IMR-90 (cell line): ENCODE measurements at regions not wholly inside any gene's neighbourhood (a gene's known extent, or its start where the extent isn't known, plus 50 kb on each side); places are given as distances from the start of the nearest gene placed in this dataset.

Experiments used
- ATAC-seq: fragments of 200-7000 bp; cut with Tn5 transposase; 2 replicates; pipeline ENCODE4 v1.9.1; 2020; ENCODE audit warnings: low read depth, mild to moderate bottlenecking, moderate library complexity
- BruUV-seq: library from RNA; stranded (reverse); fragments of 400-500 nt; replicated peaks from 2 replicates; lab custom pipeline; 2021; lab: Mats Ljungman, UMichigan
- CTCF ChIA-PET: fragments of 300-600 bp; formaldehyde crosslinking; extraction: SDS; loops from one replicate; lab custom pipeline; 2021; ENCODE audit warnings: antibody characterized with exemption; lab: Yijun Ruan, JAX
- POLR2A ChIA-PET: fragments of 300-600 bp; sonication (Branson Sonifier 250); formaldehyde crosslinking; loops from one replicate; lab custom pipeline; 2022; ENCODE audit warnings: antibody characterized with exemption; ENCODE audit not compliant: unreplicated experiment; lab: Charles Lee
- DNase-seq: peaks from one replicate; pipeline ENCODE4 v3.0.0; 2013
- H2AFZ ChIP-seq: replicated peaks from 2 replicates; pipeline ENCODE3; 2013; ENCODE audit warnings: low read length, mild to moderate bottlenecking; ENCODE audit not compliant: poor library complexity
- H2AK5ac ChIP-seq: 2 replicates; pipeline ENCODE4 v1.6.1; 2013; ENCODE audit warnings: low read depth, low read length, inconsistent platforms
- H2AK9ac ChIP-seq: replicated peaks from 2 replicates; pipeline ENCODE3; 2013; ENCODE audit warnings: mild to moderate bottlenecking, low read depth, low read length, moderate library complexity; ENCODE audit not compliant: poor library complexity
- H2BK120ac ChIP-seq: 2 replicates; pipeline ENCODE4 v1.6.1; 2013; ENCODE audit warnings: low read depth, low read length, inconsistent platforms
- H2BK15ac ChIP-seq: 3 replicates; pipeline ENCODE4 v1.6.1; 2013; ENCODE audit warnings: low read depth, low read length, inconsistent platforms
- H2BK20ac ChIP-seq: 2 replicates; pipeline ENCODE4 v1.6.1; 2013; ENCODE audit warnings: low read depth, mild to moderate bottlenecking, inconsistent platforms, low read length, moderate library complexity
- H2BK5ac ChIP-seq: 2 replicates; pipeline ENCODE4 v1.6.1; 2013; ENCODE audit warnings: mild to moderate bottlenecking, low read depth, low read length, inconsistent platforms; ENCODE audit not compliant: poor library complexity, severe bottlenecking
- H3K14ac ChIP-seq: replicated peaks from 2 replicates; pipeline ENCODE4 v1.6.1; 2013; ENCODE audit warnings: low read depth, low read length, inconsistent platforms
- H3K18ac ChIP-seq: 2 replicates; pipeline ENCODE4 v1.6.1; 2013; ENCODE audit warnings: low read depth, low read length, control low read depth
- H3K23ac ChIP-seq: 2 replicates; pipeline ENCODE4 v1.6.1; 2013; ENCODE audit warnings: low read depth, low read length, inconsistent platforms
- H3K27ac ChIP-seq: 2 replicates; pipeline ENCODE4 v1.5.1; 2013; ENCODE audit warnings: mild to moderate bottlenecking, control low read depth, low read length; ENCODE audit not compliant: insufficient read depth
- H3K27me3 ChIP-seq: 2 replicates; pipeline ENCODE4 v1.6.1; 2013; ENCODE audit warnings: low read length; ENCODE audit not compliant: control insufficient read depth, insufficient read depth
- H3K36me3 ChIP-seq: 2 replicates; pipeline ENCODE4 v1.6.1; 2013; ENCODE audit warnings: low read length, mixed read lengths; ENCODE audit not compliant: control insufficient read depth, insufficient read depth
- H3K4ac ChIP-seq: 2 replicates; pipeline ENCODE4 v1.6.1; 2013; ENCODE audit warnings: low read depth, low read length, inconsistent platforms
- H3K4me1 ChIP-seq: 2 replicates; pipeline ENCODE4 v1.6.1; 2013; ENCODE audit warnings: low read length, mixed read lengths; ENCODE audit not compliant: control insufficient read depth, insufficient read depth
- H3K4me2 ChIP-seq: 2 replicates; pipeline ENCODE4 v1.6.1; 2013; ENCODE audit warnings: low read depth, mild to moderate bottlenecking, control low read depth, low read length, moderate library complexity
- H3K4me3 ChIP-seq: 2 replicates; pipeline ENCODE4 v1.5.1; 2013; ENCODE audit warnings: low read depth, mild to moderate bottlenecking, control low read depth, low read length, moderate library complexity; ENCODE audit not compliant: insufficient read depth
- H3K56ac ChIP-seq: 2 replicates; pipeline ENCODE4 v1.6.1; 2013; ENCODE audit warnings: low read length, inconsistent platforms; ENCODE audit not compliant: insufficient read depth; ENCODE audit errors: extremely low read depth
- H3K79me1 ChIP-seq, 2 experiments: 2 replicates each; pipeline ENCODE4 v1.6.1; 2013; ENCODE audit warnings: low read length in 2 of 2, inconsistent platforms in 1 of 2, low read depth in 1 of 2
- H3K9ac ChIP-seq: 2 replicates; pipeline ENCODE4 v1.6.1; 2013; ENCODE audit warnings: low read depth, low read length, control low read depth
- H3K9me1 ChIP-seq: 2 replicates; pipeline ENCODE4 v1.6.1; 2013; ENCODE audit warnings: low read length, inconsistent platforms; ENCODE audit not compliant: insufficient read depth
- H3K9me3 ChIP-seq: 2 replicates; pipeline ENCODE4 v1.6.1; 2013; ENCODE audit warnings: low read length; ENCODE audit not compliant: control insufficient read depth, insufficient read depth
- H4K20me1 ChIP-seq: 2 replicates; pipeline ENCODE4 v1.6.1; 2013; ENCODE audit warnings: low read length, inconsistent platforms; ENCODE audit not compliant: insufficient read depth
- H4K5ac ChIP-seq: 2 replicates; pipeline ENCODE4 v1.6.1; 2013; ENCODE audit warnings: mild to moderate bottlenecking, low read depth, low read length, control low read depth
- H4K8ac ChIP-seq, 2 experiments: 2 replicates each; pipeline ENCODE4 v1.6.1; 2013; ENCODE audit warnings: low read depth in 2 of 2, low read length in 2 of 2, control low read depth in 1 of 2, inconsistent platforms in 1 of 2
- H4K91ac ChIP-seq: 2 replicates; pipeline ENCODE4 v1.6.1; 2013; ENCODE audit warnings: low read depth, low read length, inconsistent platforms; ENCODE audit not compliant: insufficient read depth
- BHLHE40 ChIP-seq: fragments of 150-350 bp; IDR thresholded peaks from 2 replicates; pipeline ENCODE4 v1.6.1; 2016; ENCODE audit warnings: mild to moderate bottlenecking, low read depth, low read length
- CEBPB ChIP-seq: IDR thresholded peaks from 2 replicates; pipeline ENCODE4 v1.6.1; 2012; ENCODE audit warnings: low read depth, low read length, improper control_type of control experiment
- CHD1 ChIP-seq: IDR thresholded peaks from 2 replicates; pipeline ENCODE4 v1.6.1; 2012; ENCODE audit warnings: low read depth, low read length, improper control_type of control experiment
- CTCF ChIP-seq: conservative IDR thresholded peaks from 2 replicates; pipeline ENCODE4 v1.5.1; 2012; ENCODE audit warnings: mild to moderate bottlenecking, low read depth, low read length, improper control_type of control experiment
- ELK1 ChIP-seq: fragments of 150-350 bp; IDR thresholded peaks from 2 replicates; pipeline ENCODE4 v1.6.1; 2016; ENCODE audit warnings: low read depth, mild to moderate bottlenecking, low read length, moderate library complexity, borderline replicate concordance
- FOS ChIP-seq: fragments of 150-350 bp; IDR thresholded peaks from 2 replicates; pipeline ENCODE4 v1.6.1; 2016; ENCODE audit warnings: low read depth, low read length
- MAFK ChIP-seq: IDR thresholded peaks from 2 replicates; pipeline ENCODE4 v1.6.1; 2012; ENCODE audit warnings: low read depth, low read length, improper control_type of control experiment
- MAZ ChIP-seq: IDR thresholded peaks from 2 replicates; pipeline ENCODE4 v1.6.1; 2012; ENCODE audit warnings: low read depth, mild to moderate bottlenecking, low read length, improper control_type of control experiment, moderate library complexity, borderline replicate concordance
- MXI1 ChIP-seq: IDR thresholded peaks from 2 replicates; pipeline ENCODE4 v1.6.1; 2012; ENCODE audit warnings: low read depth, mild to moderate bottlenecking, low read length, moderate library complexity, borderline replicate concordance
- NFE2L2 ChIP-seq: fragments of 150-350 bp; IDR thresholded peaks from 2 replicates; pipeline ENCODE4 v1.6.1; 2016; ENCODE audit warnings: low read depth, mild to moderate bottlenecking, low read length
- POLR2A ChIP-seq: IDR thresholded peaks from 2 replicates; pipeline ENCODE4 v1.6.1; 2012; ENCODE audit warnings: mild to moderate bottlenecking, low read depth, low read length
- RAD21 ChIP-seq: IDR thresholded peaks from 2 replicates; pipeline ENCODE4 v1.6.1; 2012; ENCODE audit warnings: low read length, improper control_type of control experiment
- RCOR1 ChIP-seq: IDR thresholded peaks from 2 replicates; pipeline ENCODE4 v1.6.1; 2012; ENCODE audit warnings: mild to moderate bottlenecking, low read length, improper control_type of control experiment; ENCODE audit not compliant: insufficient replicate concordance
- RFX5 ChIP-seq: IDR thresholded peaks from 2 replicates; pipeline ENCODE4 v1.8.0; 2012; ENCODE audit warnings: low read depth, mild to moderate bottlenecking, low read length, moderate library complexity
- SMC3 ChIP-seq: fragments of 150-350 bp; IDR thresholded peaks from 2 replicates; pipeline ENCODE4 v1.6.1; 2016; ENCODE audit warnings: low read depth, mild to moderate bottlenecking, antibody characterized with exemption, low read length, moderate library complexity
- WGBS, 2 experiments: methylation state at CpG; one replicate each; pipeline versions ENCODE4 v1.1.5 to v1.1.7; 2013; ENCODE audit warnings: missing lambda C conversion rate in 2 of 2; ENCODE audit not compliant: insufficient read length in 1 of 2; ENCODE audit errors: extremely low coverage in 2 of 2; 5-methylcytosine and 5-hydroxymethylcytosine counted together
- dilution Hi-C: fragments of 300-500 bp; cut with HindIII; formaldehyde crosslinking; loops from one replicate; pipeline ENCODE4 v1.14.3; 2018; ENCODE audit warnings: low sequenced_read_pairs; ENCODE audit not compliant: unreplicated experiment
- in situ Hi-C: fragments of 300-500 bp; cut with MboI; formaldehyde crosslinking; loops from 3 replicates; pipeline ENCODE4 v1.14.3; 2019; ENCODE audit warnings: low sequenced_read_pairs, inconsistent platforms, mixed read lengths
- intact Hi-C: fragments of 100-400 bp; cut with micrococcal nuclease; formaldehyde crosslinking; loops from 2 replicates; pipeline ENCODE4 v1.10.0; 2022

- Histone ChIP-seq H3K27ac (no peak overlapping the region), H3K79me1 (no peaks in the 10 kb centered on the region), H2BK120ac (no peak overlapping the region), H2BK15ac (no peak overlapping the region), H3K9me3 (no peaks in the 10 kb centered on the region), H2BK5ac (no peak overlapping the region), H3K4ac (no peak overlapping the region), H3K4me1 (no peaks in the 10 kb centered on the region), H2AFZ (no peak overlapping the region), H3K36me3 (no peaks in the 10 kb centered on the region), H4K20me1 (no peaks in the 10 kb centered on the region), H3K18ac (no peak overlapping the region), H3K27me3 (no peaks in the 10 kb centered on the region), H2AK9ac (no peak overlapping the region), H4K5ac (no peak overlapping the region), H3K9me1 (no peaks in the 10 kb centered on the region), H3K14ac (no peak overlapping the region), H3K4me3 (no peak overlapping the region), H3K4me2 (no peak overlapping the region), H4K8ac (no peak overlapping the region), H3K56ac (no peak overlapping the region), H2BK20ac (no peak overlapping the region), H2AK5ac (no peak overlapping the region), H4K91ac (no peak overlapping the region), H3K23ac (no peak overlapping the region), H3K9ac (no peak overlapping the region)
- DNase-seq (no peak), ATAC-seq (no peak)
- no TSS peak for BruUV-seq
- TF ChIP-seq MXI1 (no peak), NFE2L2 (no peak), SMC3 (no peak), CEBPB (no peak), BHLHE40 (no peak), FOS (no peak), CTCF (no peak), MAFK (no peak), MAZ (no peak), POLR2A (no peak), RAD21 (no peak), RFX5 (no peak), CHD1 (no peak), RCOR1 (no peak), ELK1 (no peak)
- ChIA-PET POLR2A (no interaction called here), CTCF (interaction anchor here (0.6 kb wide), 1 partner anchor 59 kb away, joined by 3 read pairs; no protein-coding TSS in a partner anchor)
- dilution Hi-C loops (no loop called here), intact Hi-C loops (no loop called here), in situ Hi-C loops (no loop called here)
- no CpG with 5 or more reads among the region's 3 CpGs for WGBS, 2 experiments
These were observed 212.4 kb downstream of the PCDH7 start for GRCh38 chr4:30932581-30932980.
